GM12891 (cell line): ENCODE measurements at regions not wholly inside any gene's neighbourhood (a gene's known extent, or its start where the extent isn't known, plus 50 kb on each side); places are given as distances from the start of the nearest gene placed in this dataset.

ENCODE experiments used
- DNase-seq: peaks from one replicate; pipeline ENCODE4 v3.0.0; 2011; ENCODE audit warnings: low spot score; ENCODE audit not compliant: insufficient read length
- FAIRE-seq: peaks from 2 replicates; lab custom pipeline; 2011; peaks lifted over from hg19 to GRCh38; lab: Jason Lieb, UNC
- PAX5 ChIP-seq: IDR thresholded peaks from 2 replicates; pipeline ENCODE4 v1.6.1; 2011; ENCODE audit warnings: low read length, moderate library complexity, mild to moderate bottlenecking; ENCODE audit not compliant: insufficient read depth, severe bottlenecking
- POLR2A ChIP-seq: IDR thresholded peaks from 2 replicates; pipeline ENCODE4 v1.6.1; 2011; ENCODE audit warnings: low read depth, low read length, control low read depth
- POLR2AphosphoS5 ChIP-seq: IDR thresholded peaks from 2 replicates; pipeline ENCODE4 v1.6.1; 2011; ENCODE audit warnings: low read depth, low read length, control low read depth
- POU2F2 ChIP-seq: IDR thresholded peaks from 2 replicates; pipeline ENCODE4 v1.6.1; 2011; ENCODE audit warnings: low read depth, mild to moderate bottlenecking, control low read depth, low read length, moderate library complexity
- SPI1 ChIP-seq: IDR thresholded peaks from 2 replicates; pipeline ENCODE4 v1.6.1; 2011; ENCODE audit warnings: low read depth, low read length, control low read depth
- TAF1 ChIP-seq: IDR thresholded peaks from 2 replicates; pipeline ENCODE4 v1.6.1; 2011; ENCODE audit warnings: low read depth, low read length, control low read depth

GRCh38 chr3:112412494-112412893 lies 79.5 kb downstream of the CD200 start:
- no peak for FAIRE-seq
- DNase-seq: no peak
- no peak for TF ChIP-seq TAF1
- no peak for TF ChIP-seq POLR2AphosphoS5
- no peak for TF ChIP-seq POLR2A
- no peak for TF ChIP-seq PAX5
- no peak for TF ChIP-seq SPI1
- TF ChIP-seq POU2F2: no peak

GRCh38 chr3:112413074-112413473 lies 80.1 kb downstream of the CD200 start:
- TF ChIP-seq SPI1 (peak; percentile 7; the same call in 1 of the 2 replicates), POLR2A (no peak)
- DNase-seq: no peak
- FAIRE-seq: peak; percentile 73

GRCh38 chr3:112413722-112414121 lies 80.8 kb downstream of the CD200 start:
- no peak for FAIRE-seq
- TF ChIP-seq POLR2AphosphoS5 (no peak), PAX5 (no peak), POU2F2 (no peak), POLR2A (no peak), TAF1 (no peak), SPI1 (no peak)

More at GRCh38 chr3:112413722-112414121, 80.8 kb downstream of the CD200 start:
- no peak for DNase-seq
